ENCODE measurements at regions not wholly inside any gene's neighbourhood (a gene's known extent, or its start where the extent isn't known, plus 50 kb on each side); places are given as distances from the start of the nearest gene placed in this dataset.

GRCh38 chr16:13550254-13550653 lies 369.7 kb upstream of the ERCC4 start:
- Histone ChIP-seq H3K4me3 (replicated peaks in 1 of 3; ENCODE audit: insufficient read depth in 1 of 3, low read depth in 2 of 3, low read length in 3 of 3) (no peak overlapping the region), H3K36me3 (replicated peaks in 1 of 2; ENCODE audit: control insufficient read depth in 1 of 2, insufficient read depth in 2 of 2, low read length in 2 of 2) (no peaks in the 10 kb centered on the region), H3K27ac (ENCODE audit: extremely low read length, insufficient read depth, low read length) (no peak overlapping the region), H3K9me3 (ENCODE audit: low read length) (no peaks in the 10 kb centered on the region), H4K20me1 (ENCODE audit: insufficient read depth, low read length) (no peaks in the 10 kb centered on the region), H3K4me1 (ENCODE audit: insufficient read depth, low read length) (no peaks in the 10 kb centered on the region), H3K4me2 (ENCODE audit: low read depth, low read length) (no peak overlapping the region), H3K9ac (ENCODE audit: insufficient read depth, low read depth, low read length) (no peak overlapping the region), H3K79me2 (ENCODE audit: insufficient read depth, low read length) (no peaks in the 10 kb centered on the region), H2AFZ (ENCODE audit: low read length) (no peak overlapping the region), H3K27me3 (ENCODE audit: control insufficient read depth in 1 of 2, insufficient read depth in 2 of 2, low read length in 2 of 2) (peaks cover 0 to 3% of the 10 kb centered on the region in 2 experiments; a peak in 1 of 5 replicates)
- DNase-seq (ENCODE audit: low spot score) (no peak), ATAC-seq (no peak), FAIRE-seq (no peak)
- in situ Hi-C loops (cut with HindIII; ENCODE audit: extremely low pct_ligation_motif_present, low pct_unique_long_range_greater_than_20kb): no loop called here
- intact Hi-C loops (cut with micrococcal nuclease; ENCODE audit: unreplicated experiment): no loop called here
- ChIA-PET POLR2A (no interaction called here), CTCF (ENCODE audit: low intra/inter-chr PET ratio, low total read pairs) (no interaction called here)
- no peak for TF ChIP-seq CENPT (CRISPR knock-in tag; IDR thresholded peaks at IDR 0.05; ENCODE audit: low read depth)
- no peak for TF ChIP-seq ZNF841 (CRISPR knock-in tag; IDR thresholded peaks at IDR 0.05; ENCODE audit: borderline replicate concordance)
- TF ChIP-seq MAFF (IDR thresholded peaks at IDR 0.05; ENCODE audit: low read depth, low read length): peak; percentile 91
- TF ChIP-seq MAFK (conservative IDR thresholded peaks at IDR 0.05 in 1 of 2, IDR thresholded peaks at IDR 0.05 in 1 of 2; ENCODE audit: low read length in 2 of 2): peak; percentile 86 to 91
- TF ChIP-seq FIP1L1 (IDR thresholded peaks at IDR 0.05; ENCODE audit: borderline replicate concordance, insufficient read depth, low read depth, low read length): no peak
- TF ChIP-seq JUND (CRISPR knock-in tag; IDR thresholded peaks at IDR 0.05): no peak
- TF ChIP-seq MXD4 (CRISPR knock-in tag; IDR thresholded peaks at IDR 0.05): no peak
- TF ChIP-seq ZBTB38 (CRISPR knock-in tag; IDR thresholded peaks at IDR 0.05): no peak
- TF ChIP-seq ZGPAT (CRISPR knock-in tag; IDR thresholded peaks at IDR 0.05): no peak
- no peak for TF ChIP-seq GPN1 (CRISPR knock-in tag; IDR thresholded peaks at IDR 0.05; ENCODE audit: borderline replicate concordance)
- no peak for TF ChIP-seq ZBED4 (CRISPR knock-in tag; IDR thresholded peaks at IDR 0.05; ENCODE audit: borderline replicate concordance)
- BruUV-seq (replicated peaks): no TSS peak
- 35% methylated on average over 6 of the region's 6 CpGs for WGBS (ENCODE audit: low lambda C conversion rate)
